ENCODE measurements at regions not wholly inside any gene's neighbourhood (a gene's known extent, or its start where the extent isn't known, plus 50 kb on each side); places are given as distances from the start of the nearest gene placed in this dataset.

DNA sequence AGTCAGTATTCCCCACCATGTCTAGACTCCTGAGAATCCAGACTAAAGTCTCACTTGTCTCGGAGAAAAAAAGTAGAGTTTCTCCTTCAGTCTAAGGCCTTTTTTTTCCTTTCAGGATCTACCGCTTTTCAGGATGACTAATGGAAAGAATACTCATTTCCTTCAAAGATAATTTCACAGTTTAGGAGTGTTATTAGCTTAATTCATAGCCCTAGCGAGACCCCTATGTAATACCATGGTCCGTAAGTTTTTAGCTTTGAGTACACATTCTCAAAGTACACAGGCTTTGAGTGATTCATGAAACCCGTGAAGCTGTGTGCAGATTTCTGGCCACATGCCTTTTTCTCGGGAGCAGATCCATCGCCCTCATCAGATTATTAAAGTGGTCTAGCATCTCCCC, 133.1 kb downstream of the SOX4 start:
- Mint-ChIP-seq H3K27ac (no peak overlapping the region), H3K36me3 (ENCODE audit: low read depth) (peaks cover 23% of the 10 kb centered on the region), H3K9me3 (no peaks in the 10 kb centered on the region), H3K4me3 (no peak overlapping the region), H3K4me1 (peaks cover 36% of the 10 kb centered on the region), H3K27me3 (ENCODE audit: insufficient read depth) (no peaks in the 10 kb centered on the region)
- Histone ChIP-seq H3K4me1 (ENCODE audit: control insufficient read depth, insufficient read depth, low read length) (peaks cover 15% of the 10 kb centered on the region), H3K9me3 (ENCODE audit: control insufficient read depth, low read length) (no peaks in the 10 kb centered on the region), H3K36me3 (ENCODE audit: control insufficient read depth, insufficient read depth, low read length) (peaks cover 55% of the 10 kb centered on the region), H3K27me3 (ENCODE audit: control insufficient read depth, insufficient read depth, low read length, poor library complexity, severe bottlenecking) (no peaks in the 10 kb centered on the region), H3K27ac (ENCODE audit: low read depth, low read length) (no peak overlapping the region), H3K4me3 (ENCODE audit: low read length) (no peak overlapping the region), H3K9ac (ENCODE audit: extremely low read depth, low read length, poor library complexity, severe bottlenecking) (no peak overlapping the region)
- 79 to 81% methylated on average over 5 to 7 of the region's 7 CpGs for WGBS, 2 experiments (ENCODE audit: insufficient coverage in 1 of 2, insufficient read length in 1 of 2)
- DNase-seq = no peak
- TF ChIP-seq, protein P1, sequence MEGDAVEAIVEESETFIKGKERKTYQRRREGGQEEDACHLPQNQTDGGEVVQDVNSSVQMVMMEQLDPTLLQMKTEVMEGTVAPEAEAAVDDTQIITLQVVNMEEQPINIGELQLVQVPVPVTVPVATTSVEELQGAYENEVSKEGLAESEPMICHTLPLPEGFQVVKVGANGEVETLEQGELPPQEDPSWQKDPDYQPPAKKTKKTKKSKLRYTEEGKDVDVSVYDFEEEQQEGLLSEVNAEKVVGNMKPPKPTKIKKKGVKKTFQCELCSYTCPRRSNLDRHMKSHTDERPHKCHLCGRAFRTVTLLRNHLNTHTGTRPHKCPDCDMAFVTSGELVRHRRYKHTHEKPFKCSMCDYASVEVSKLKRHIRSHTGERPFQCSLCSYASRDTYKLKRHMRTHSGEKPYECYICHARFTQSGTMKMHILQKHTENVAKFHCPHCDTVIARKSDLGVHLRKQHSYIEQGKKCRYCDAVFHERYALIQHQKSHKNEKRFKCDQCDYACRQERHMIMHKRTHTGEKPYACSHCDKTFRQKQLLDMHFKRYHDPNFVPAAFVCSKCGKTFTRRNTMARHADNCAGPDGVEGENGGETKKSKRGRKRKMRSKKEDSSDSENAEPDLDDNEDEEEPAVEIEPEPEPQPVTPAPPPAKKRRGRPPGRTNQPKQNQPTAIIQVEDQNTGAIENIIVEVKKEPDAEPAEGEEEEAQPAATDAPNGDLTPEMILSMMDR (conservative IDR thresholded peaks at IDR 0.05) = no peak

DNA sequence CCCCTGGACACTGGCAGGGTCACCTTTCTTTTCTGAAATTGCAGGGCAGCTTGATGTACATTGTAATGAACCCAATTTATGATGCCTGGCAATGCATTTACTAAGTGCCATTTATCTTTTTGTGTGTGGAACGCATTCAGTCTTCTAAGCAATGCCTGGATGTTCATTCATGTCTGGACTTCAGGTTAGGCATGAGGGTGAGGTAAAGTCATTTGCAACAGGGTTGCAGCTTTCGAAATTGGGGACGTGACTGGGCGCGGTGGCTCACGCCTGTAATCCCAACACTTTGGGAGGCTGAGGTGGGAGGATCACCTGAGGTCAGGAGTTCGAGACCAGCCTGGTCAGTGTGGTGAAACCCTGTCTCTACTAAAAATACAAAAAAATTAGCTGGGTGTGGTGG, 134.6 kb downstream of the SOX4 start:
- Mint-ChIP-seq H3K4me3 (no peak overlapping the region), H3K27ac (peak overlapping the region; percentile 70), H3K36me3 (ENCODE audit: low read depth) (peaks cover 23% of the 10 kb centered on the region), H3K9me3 (no peaks in the 10 kb centered on the region), H3K27me3 (ENCODE audit: insufficient read depth) (no peaks in the 10 kb centered on the region), H3K4me1 (peaks cover 44% of the 10 kb centered on the region)
- Histone ChIP-seq H3K4me1 (ENCODE audit: control insufficient read depth, insufficient read depth, low read length) (peaks cover 15% of the 10 kb centered on the region), H3K36me3 (ENCODE audit: control insufficient read depth, insufficient read depth, low read length) (peaks cover 56% of the 10 kb centered on the region), H3K9me3 (ENCODE audit: control insufficient read depth, low read length) (no peaks in the 10 kb centered on the region), H3K4me3 (ENCODE audit: low read length) (no peak overlapping the region), H3K9ac (ENCODE audit: extremely low read depth, low read length, poor library complexity, severe bottlenecking) (no peak overlapping the region), H3K27ac (ENCODE audit: low read depth, low read length) (no peak overlapping the region), H3K27me3 (ENCODE audit: control insufficient read depth, insufficient read depth, low read length, poor library complexity, severe bottlenecking) (no peaks in the 10 kb centered on the region)
- 87 to 94% methylated on average over 7 of the region's 7 CpGs for WGBS, 2 experiments (ENCODE audit: insufficient coverage in 1 of 2, insufficient read length in 1 of 2)
- no peak for DNase-seq
- TF ChIP-seq, protein P1 (conservative IDR thresholded peaks at IDR 0.05) = no peak

GRCh38 chr6:21729431-21729830, 135.9 kb downstream of the SOX4 start:
- H3K36me3 Mint-ChIP-seq (ENCODE audit: low read depth) = peaks cover 25% of the 10 kb centered on the region
- DNase-seq = no peak
- H3K4me1 Mint-ChIP-seq = peaks cover 38% of the 10 kb centered on the region
- peaks cover 14% of the 10 kb centered on the region for H3K4me1 ChIP-seq (ENCODE audit: control insufficient read depth, insufficient read depth, low read length)
- H3K4me3 Mint-ChIP-seq = no peak overlapping the region
- no peak overlapping the region for H3K27ac ChIP-seq (ENCODE audit: low read depth, low read length)
- H3K9me3 ChIP-seq (ENCODE audit: control insufficient read depth, low read length) = no peaks in the 10 kb centered on the region
- TF ChIP-seq, protein P1 (conservative IDR thresholded peaks at IDR 0.05) = no peak
- H3K27me3 ChIP-seq (ENCODE audit: control insufficient read depth, insufficient read depth, low read length, poor library complexity, severe bottlenecking) = no peaks in the 10 kb centered on the region
- H3K9ac ChIP-seq (ENCODE audit: extremely low read depth, low read length, poor library complexity, severe bottlenecking) = no peak overlapping the region
- 91 to 100% methylated on average over 3 to 4 of the region's 4 CpGs for WGBS, 2 experiments (ENCODE audit: insufficient coverage in 1 of 2, insufficient read length in 1 of 2)
- no peaks in the 10 kb centered on the region for H3K27me3 Mint-ChIP-seq (ENCODE audit: insufficient read depth)
- peaks cover 55% of the 10 kb centered on the region for H3K36me3 ChIP-seq (ENCODE audit: control insufficient read depth, insufficient read depth, low read length)
- H3K27ac Mint-ChIP-seq = peak overlapping the region; percentile 56
- H3K9me3 Mint-ChIP-seq = no peaks in the 10 kb centered on the region
- H3K4me3 ChIP-seq (ENCODE audit: low read length) = no peak overlapping the region

Data from endodermal cell (in vitro differentiated cells).